Fibroblast of skin of right quadriceps (primary cell): ENCODE measurements at regions not wholly inside any gene's neighbourhood (a gene's known extent, or its start where the extent isn't known, plus 50 kb on each side); places are given as distances from the start of the nearest gene placed in this dataset.
A peak's percentile ranks its signal among the peaks of the same experiment; 100 is the strongest.

ENCODE experiments used
- DNase-seq: peaks from one replicate; pipeline ENCODE4 v3.0.0-alpha.2; 2013

DNA sequence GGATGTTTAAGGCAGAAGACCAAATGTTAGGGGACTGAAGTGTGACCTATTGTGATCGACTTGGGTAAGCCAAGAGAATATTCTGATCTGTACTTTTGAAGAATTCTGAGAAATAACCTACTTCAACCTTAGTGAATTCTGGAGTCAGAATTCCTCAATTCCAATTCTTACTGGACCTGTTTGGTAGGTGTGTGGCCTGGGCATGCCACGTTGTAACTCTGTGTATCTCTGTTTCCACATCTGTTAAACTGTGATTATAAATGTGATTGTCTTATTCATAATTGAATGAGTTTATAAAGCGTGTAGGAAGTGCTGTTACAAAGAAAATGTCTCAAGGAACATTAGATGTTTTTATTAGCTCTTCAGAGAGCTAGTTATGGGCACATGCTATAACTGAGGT is 64.5 kb downstream of the TUSC1 start:
- no peak for DNase-seq

DNA sequence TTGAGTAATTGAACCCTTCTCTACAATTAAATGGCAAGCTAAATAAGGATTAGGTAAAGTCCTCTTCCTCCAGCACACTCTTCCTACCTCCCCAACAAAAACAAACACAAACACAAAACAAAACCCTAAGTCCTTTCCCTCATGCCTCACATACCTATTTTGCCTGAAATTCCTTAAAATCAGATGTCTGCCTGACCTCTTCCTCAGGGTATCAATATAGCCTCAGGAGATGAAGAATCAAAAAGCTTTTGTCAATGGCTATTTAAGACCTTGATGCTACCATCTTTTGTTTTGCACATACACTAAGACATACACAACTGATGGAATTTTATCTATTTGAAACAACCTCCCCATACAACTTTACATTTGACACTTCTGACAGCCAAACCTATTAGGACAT is 75.1 kb downstream of the TUSC1 start:
- no peak for DNase-seq

DNA sequence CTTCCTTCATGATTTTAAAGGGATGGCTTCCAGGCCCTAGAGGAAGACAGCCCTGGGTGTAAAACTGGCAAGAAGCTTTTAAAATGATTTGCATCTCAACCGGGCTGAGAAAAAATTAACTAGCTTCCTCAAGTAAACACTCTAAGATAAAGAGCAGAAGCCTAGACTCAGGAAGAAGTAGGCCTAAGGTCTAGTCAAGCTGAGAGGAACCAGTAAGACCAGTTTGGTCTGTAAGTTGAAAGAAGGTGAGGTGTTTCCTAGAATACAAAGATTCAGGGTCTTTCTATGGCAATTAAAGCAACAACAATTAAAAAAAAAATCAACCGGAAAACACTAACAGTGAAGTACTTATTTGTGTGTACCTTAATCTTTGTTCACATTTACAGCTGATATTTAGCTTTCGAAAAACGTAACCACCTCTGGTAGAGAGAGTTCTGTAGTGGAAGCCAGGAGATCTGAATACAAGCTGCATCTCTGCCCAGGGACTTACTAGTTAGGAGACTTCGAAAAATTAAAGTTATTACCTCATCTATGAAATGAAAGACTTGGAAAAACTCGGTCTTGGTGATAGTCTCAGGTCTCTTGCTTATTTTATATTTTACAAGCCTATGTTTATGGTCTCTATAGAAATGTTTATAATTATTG is 75.7 kb downstream of the TUSC1 start:
- no peak for DNase-seq

DNA sequence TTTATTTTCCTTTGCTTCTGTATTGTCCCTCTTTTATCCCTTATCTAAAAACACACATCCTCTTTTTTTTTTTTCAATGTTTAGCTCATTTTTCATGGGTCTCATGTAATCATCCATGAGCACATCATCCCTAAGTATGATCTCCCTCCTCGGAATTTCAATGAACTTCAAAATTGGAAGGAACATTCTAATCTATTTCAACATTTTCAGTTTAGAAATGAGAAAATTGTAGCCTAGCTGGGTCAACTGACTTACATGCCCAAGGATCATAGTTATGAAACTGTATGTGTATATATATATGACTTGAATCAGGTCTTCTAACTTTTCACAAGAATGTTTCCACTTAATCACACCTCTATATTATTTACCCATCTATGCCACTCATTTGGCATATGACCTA is 77.7 kb downstream of the TUSC1 start:
- no peak for DNase-seq

- DNase-seq, result no peak
Measured at GRCh38 chr9:25584611-25585010, 93.6 kb downstream of the TUSC1 start.

GRCh38 chr9:25573281-25573680 is 105.0 kb downstream of the TUSC1 start:
- no peak for DNase-seq

DNA sequence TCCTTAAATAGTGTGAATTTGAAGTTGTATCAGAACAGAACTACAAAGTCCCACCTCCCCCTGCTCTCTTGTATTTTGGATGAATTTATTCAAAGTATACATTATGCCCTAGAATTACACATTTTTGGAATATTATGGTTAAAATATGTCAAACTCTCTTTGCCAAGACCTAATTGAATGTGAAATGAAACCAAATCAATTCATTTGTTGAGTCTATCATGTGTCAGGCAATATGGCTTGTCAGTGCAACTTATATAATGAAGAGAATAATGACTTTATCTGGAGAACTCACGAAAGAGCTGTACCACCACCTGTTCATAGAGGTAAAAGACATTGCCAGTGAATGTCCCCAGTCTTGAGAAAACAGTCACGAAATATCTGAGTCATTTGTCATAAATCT is 106.8 kb downstream of the TUSC1 start:
- DNase-seq, result no peak

GRCh38 chr9:25570802-25571201 is 107.4 kb downstream of the TUSC1 start:
- no peak for DNase-seq

DNA sequence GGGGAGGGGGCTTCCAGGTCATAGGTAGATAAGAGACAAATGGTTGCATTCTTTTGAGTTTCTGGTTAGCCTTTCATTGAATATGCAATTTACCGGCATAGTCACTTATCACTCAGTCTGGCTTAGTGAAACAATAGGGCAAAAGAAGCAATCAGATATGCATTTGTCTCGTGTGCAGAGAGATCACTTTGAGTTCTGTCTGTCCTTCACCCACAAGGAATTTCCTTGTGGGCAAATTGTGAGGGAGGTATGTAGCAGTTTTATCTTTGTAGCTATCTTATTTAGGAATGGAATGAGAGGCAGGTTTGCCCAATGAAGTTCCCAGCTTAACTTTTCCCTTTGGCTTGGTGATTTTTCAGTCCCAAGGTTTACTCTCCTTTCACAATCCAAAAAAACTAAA is 116.1 kb downstream of the TUSC1 start:
- no peak for DNase-seq

DNA sequence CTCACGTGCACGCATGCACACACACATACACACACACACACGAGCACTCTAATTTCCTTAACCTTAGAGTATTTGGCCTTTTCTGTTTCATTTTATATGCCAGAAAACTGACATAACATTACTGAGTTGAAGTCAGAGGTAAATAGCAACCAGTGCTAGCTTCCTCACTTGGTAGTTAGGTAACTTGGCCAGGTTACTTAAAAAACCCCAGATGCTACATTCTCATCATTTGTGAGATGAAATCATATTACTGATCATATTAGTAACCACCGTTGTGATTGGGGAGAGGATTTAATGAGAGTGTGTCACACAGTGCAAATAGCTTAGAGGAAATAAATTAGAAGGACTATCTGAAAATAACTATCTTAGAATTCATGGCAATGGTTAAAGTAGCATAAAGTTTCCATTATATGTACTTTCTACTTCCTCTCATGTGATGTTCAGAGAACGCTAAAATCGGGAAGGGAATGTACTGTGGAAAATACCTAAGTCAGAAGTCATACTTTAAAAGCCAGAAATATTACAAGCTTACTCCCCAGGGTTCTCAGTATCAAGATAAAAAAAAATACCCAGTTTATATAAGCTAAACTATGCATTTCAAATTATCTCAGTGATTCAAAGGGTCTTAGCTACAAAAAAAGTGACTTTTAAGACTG is 120.5 kb downstream of the TUSC1 start:
- DNase-seq, result peak; percentile 25

GRCh38 chr9:25556540-25556939 is 121.7 kb downstream of the TUSC1 start:
- DNase-seq, result no peak

DNA sequence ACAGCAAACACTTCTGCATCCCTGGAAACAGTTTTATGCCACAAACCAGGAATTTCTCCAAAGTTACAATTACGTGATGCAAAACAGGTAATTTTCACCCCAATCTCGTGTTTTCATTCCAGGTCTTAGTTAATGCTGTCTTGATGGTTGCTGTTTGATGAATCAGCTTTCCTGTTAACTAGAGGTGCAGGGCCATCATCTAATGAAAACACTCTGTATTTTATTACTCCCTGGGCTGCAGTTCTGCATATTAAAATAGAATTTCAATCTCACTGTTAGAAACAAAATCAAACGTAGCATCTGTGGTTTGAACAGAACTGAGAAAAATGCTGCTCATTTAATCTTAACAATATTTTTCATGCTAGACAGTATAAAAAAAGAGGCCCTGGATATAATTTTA is 129.4 kb downstream of the TUSC1 start:
- no peak for DNase-seq

DNA sequence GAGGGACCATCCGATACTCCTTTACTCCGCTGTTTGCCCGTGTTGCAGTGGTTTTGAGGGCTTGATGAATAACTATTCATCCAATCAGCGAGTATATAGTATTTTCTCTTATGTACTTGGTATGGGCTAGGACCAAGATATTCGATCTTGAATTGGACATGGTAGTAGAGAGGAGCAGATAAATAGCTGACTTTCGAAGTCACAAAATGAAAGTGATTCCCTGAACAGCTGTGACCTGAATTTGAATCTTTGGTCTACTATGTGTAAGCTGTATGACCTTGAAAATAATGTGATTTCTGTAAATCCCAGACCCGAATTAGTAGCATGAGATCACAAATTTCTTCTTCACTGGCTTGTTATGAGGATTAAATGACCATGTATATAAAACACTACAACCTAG is 134.4 kb downstream of the TUSC1 start:
- no peak for DNase-seq

DNA sequence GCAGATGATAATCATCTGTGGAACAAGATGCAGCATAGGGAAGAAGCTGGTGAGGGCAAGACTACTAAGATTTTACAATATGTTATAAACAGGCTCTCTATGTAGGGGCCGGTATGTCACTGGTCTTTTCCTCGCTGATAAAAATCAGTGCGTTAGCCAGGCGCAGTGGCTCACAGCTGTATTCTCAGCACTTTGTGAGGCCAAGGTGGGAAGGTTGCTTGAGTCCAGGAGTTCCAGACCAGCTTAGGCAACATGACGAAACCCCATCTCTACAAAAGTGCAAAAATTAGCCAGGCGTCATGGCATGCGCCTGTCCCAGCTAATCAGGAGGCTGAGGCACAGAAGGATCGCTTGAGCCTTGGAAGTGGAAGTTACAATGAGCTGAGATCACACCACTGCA is 135.9 kb downstream of the TUSC1 start:
- DNase-seq, result no peak

GRCh38 chr9:25537808-25538207 is 140.4 kb downstream of the TUSC1 start:
- no peak for DNase-seq

DNA sequence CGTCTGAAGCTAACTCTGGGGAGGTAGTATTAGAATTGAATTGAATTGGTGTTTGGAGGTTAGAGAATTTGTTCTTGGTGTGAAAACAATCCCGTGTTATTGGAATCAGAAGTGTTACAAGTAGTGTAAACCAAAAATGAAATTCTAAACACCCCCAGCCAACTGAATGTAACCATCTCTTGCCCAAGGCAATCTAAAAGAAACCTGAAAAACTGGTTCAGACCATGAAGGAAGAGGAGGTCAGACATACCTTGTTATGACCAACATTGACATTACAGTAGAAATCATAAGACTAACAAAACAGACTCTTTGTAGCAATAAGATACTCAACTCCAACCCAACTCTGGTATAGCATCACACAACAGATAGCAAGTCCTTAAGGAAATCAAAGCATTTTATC is 159.0 kb downstream of the TUSC1 start:
- DNase-seq, result no peak

DNA sequence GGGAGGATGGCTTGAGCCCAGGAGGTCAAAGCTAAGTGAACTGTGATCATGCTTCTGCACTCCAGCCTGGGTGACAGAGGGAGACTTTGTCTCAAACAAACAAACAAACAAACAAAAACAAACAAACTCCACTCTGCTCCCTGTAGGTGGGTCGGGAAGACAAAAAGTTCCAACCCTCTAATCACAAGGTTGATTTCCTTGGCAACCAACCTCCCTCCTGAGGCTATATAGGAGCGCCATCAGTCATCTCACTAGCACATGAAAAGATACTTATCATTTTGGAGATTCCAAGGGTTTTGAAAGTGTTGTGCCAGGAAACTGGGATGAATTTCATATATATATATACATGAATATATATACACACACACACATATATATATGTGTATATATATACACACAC is 160.5 kb downstream of the TUSC1 start:
- no peak for DNase-seq

GRCh38 chr9:25513509-25514033 is 164.7 kb downstream of the TUSC1 start:
- DNase-seq, result no peak

GRCh38 chr9:25505644-25506043 is 172.6 kb downstream of the TUSC1 start:
- DNase-seq, result no peak

- no peak for DNase-seq
Measured at GRCh38 chr9:25481372-25481771, 196.9 kb downstream of the TUSC1 start.

DNA sequence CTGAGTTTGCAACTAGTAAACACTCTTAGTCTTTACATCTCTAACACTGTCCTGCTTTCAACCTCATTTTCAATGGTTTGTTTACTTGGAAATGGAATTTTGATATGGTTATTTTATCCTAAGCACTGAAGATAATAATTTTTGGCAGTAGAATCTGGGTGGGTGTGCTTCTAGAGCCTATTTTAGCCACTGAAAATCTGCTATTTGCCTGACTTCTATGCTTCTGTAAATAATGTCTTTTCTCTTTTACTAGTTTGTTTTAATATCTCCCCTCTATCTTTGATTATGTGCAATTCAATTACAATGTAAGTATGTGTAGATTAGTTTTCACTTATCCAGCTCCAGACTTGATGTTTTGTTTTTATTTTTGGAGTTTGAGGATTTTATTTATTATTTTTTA is 197.5 kb downstream of the TUSC1 start:
- DNase-seq, result no peak

GRCh38 chr9:25472681-25473080 is 205.6 kb downstream of the TUSC1 start:
- DNase-seq, result no peak

DNA sequence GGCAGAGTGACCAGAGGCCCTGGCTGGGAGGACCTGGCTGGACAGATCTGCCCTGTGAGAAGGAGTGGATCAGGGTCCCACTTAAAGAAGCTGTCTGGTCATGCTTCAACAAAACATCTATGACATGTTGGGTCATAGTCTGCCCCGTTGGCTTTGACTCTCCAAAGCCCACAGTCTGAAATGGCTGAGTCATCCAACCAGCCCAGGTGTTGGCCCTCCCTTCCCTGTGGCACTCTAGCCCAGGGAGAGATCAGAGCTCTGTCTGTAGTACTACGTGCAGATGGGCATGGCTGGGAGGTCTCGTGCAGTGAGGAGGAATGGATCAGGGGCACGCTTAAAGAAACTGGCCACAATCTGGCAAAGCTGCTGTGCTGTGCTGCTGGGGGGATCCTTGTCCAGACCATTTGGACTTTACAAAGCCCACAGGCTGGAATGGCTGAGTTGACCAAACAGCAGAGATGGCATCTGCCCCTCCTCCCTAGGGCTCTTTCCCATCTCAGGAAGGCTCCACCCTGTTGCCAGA is 206.1 kb downstream of the TUSC1 start:
- DNase-seq, result no peak

DNA sequence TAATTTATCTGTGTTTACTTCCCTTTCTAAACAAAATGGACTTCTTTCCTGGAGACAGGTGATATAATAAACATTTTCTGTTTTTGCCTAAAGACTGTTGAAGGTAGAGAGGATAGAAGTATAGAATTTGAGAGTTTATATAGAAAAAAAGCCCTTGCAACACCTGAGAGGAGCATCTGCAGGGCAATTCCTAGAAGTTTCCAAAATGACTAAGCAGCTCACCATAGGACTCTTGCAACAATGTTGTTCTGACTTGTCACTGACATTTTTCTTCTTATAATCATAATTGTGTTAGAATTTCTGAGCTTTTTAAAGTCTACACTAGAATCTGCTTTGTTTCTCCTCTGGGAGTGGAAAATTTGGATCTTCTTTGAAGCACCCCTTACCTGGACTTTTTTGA is 216.8 kb downstream of the TUSC1 start:
- DNase-seq, result no peak

DNA sequence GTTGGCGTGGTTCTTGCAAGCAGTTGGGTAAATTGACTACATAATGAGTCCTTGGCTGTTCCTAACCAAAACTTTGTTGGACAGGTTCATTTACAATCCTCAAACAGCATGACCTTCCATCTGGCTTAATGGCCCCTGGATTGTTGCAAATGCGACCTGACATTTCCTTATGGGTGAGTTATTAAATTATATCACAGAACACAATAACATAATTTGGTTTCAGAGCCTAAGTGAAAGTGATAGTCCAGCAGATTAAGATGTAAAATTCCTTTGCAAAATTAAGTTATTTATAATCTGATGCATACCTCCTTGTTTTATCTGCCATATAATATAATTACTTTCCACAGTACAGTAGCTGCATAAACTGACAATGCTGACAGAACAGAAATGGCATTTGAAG is 224.4 kb downstream of the TUSC1 start:
- no peak for DNase-seq
